GM23338 (cell line): ENCODE measurements at regions not wholly inside any gene's neighbourhood (a gene's known extent, or its start where the extent isn't known, plus 50 kb on each side); places are given as distances from the start of the nearest gene placed in this dataset.

Experiments
- ATAC-seq: fragments of 200-7000 bp; cut with Tn5 transposase; 3 replicates; pipeline ENCODE4 v1.9.1; 2020
- DNase-seq: peaks from one replicate; pipeline ENCODE4 v3.0.0-alpha.2; 2015; ENCODE audit warnings: low spot score
- H2AFZ ChIP-seq: fragments of 200-600 bp; sonication (generic); 2 replicates; pipeline ENCODE4 v1.8.0; 2016; ENCODE audit warnings: antibody characterized with exemption, mild to moderate bottlenecking, moderate library complexity
- H3F3A ChIP-seq: fragments of 200-600 bp; sonication (generic); replicated peaks from 2 replicates; pipeline ENCODE4 v1.8.0; 2017; ENCODE audit warnings: antibody characterized with exemption, mixed run types, low read depth
- H3K27ac ChIP-seq: fragments of 200-600 bp; sonication (generic); 2 replicates; pipeline ENCODE4 v1.6.1; 2016; ENCODE audit warnings: low read depth
- H3K27me3 ChIP-seq: fragments of 200-600 bp; sonication (generic); 2 replicates; pipeline ENCODE4 v1.8.0; 2016; ENCODE audit warnings: mild to moderate bottlenecking, mixed run types, moderate library complexity; ENCODE audit not compliant: insufficient read depth
- H3K36me3 ChIP-seq: fragments of 200-600 bp; sonication (generic); 2 replicates; pipeline ENCODE4 v1.8.0; 2016; ENCODE audit warnings: mild to moderate bottlenecking; ENCODE audit not compliant: insufficient read depth
- H3K4me1 ChIP-seq: fragments of 200-600 bp; sonication (generic); 2 replicates; pipeline ENCODE4 v1.8.0; 2016; ENCODE audit warnings: mild to moderate bottlenecking, moderate library complexity; ENCODE audit not compliant: insufficient read depth
- H3K4me2 ChIP-seq: fragments of 200-600 bp; sonication (generic); 2 replicates; pipeline ENCODE4 v1.7.1; 2017; ENCODE audit warnings: mixed run types
- H3K4me3 ChIP-seq: fragments of 200-600 bp; sonication (generic); 2 replicates; pipeline ENCODE4 v1.6.1; 2016; ENCODE audit warnings: mixed run types
- H3K79me2 ChIP-seq: fragments of 200-600 bp; sonication (generic); replicated peaks from 2 replicates; pipeline ENCODE4 v1.8.0; 2017; ENCODE audit warnings: mild to moderate bottlenecking; ENCODE audit not compliant: insufficient read depth
- H3K9me2 ChIP-seq: fragments of 200-600 bp; sonication (generic); 2 replicates; pipeline ENCODE4 v1.8.0; 2017; ENCODE audit not compliant: insufficient read depth
- H4K20me1 ChIP-seq: fragments of 200-600 bp; sonication (generic); replicated peaks from 2 replicates; pipeline ENCODE4 v1.8.0; 2017; ENCODE audit warnings: mild to moderate bottlenecking; ENCODE audit not compliant: insufficient read depth
- H3K27ac Mint-ChIP-seq: 2 replicates; pipeline ENCODE4 v1.8.0; 2020; ENCODE audit warnings: inconsistent platforms, mild to moderate bottlenecking, moderate library complexity, mixed read lengths
- H3K27me3 Mint-ChIP-seq: 3 replicates; pipeline ENCODE4 v1.8.0; 2022; ENCODE audit warnings: low read depth, mild to moderate bottlenecking, moderate library complexity, mixed read lengths, inconsistent platforms; ENCODE audit not compliant: insufficient read depth, poor library complexity
- H3K36me3 Mint-ChIP-seq: 3 replicates; pipeline ENCODE4 v1.8.0; 2021; ENCODE audit warnings: low read depth, mild to moderate bottlenecking, inconsistent platforms, moderate library complexity, mixed read lengths
- H3K4me1 Mint-ChIP-seq: 3 replicates; pipeline ENCODE4 v1.8.0; 2020; ENCODE audit warnings: mild to moderate bottlenecking, inconsistent platforms, mixed read lengths
- H3K4me3 Mint-ChIP-seq: 3 replicates; pipeline ENCODE4 v1.8.0; 2021; ENCODE audit warnings: moderate library complexity, mild to moderate bottlenecking, inconsistent platforms, mixed read lengths
- H3K9me3 Mint-ChIP-seq: 3 replicates; pipeline ENCODE4 v1.8.0; 2020; ENCODE audit warnings: moderate library complexity, mild to moderate bottlenecking, inconsistent platforms, mixed read lengths
- CREB1 ChIP-seq: fragments of 250-450 bp; sonication (Bioruptor Pico); IDR thresholded peaks from 2 replicates; pipeline ENCODE4 v1.5.0; 2020; ENCODE audit warnings: low read depth, mild to moderate bottlenecking, moderate library complexity
- EZH2 ChIP-seq: fragments of 200-600 bp; sonication (generic); IDR thresholded peaks from one replicate; pipeline ENCODE4 v1.8.0; 2017; ENCODE audit warnings: antibody characterized with exemption, mild to moderate bottlenecking, low read depth; ENCODE audit not compliant: unreplicated experiment
- EZH2phosphoT487 ChIP-seq: fragments of 200-600 bp; sonication (generic); IDR thresholded peaks from one replicate; pipeline ENCODE4 v1.8.1; 2018; ENCODE audit warnings: antibody characterized with exemption; ENCODE audit not compliant: unreplicated experiment
- JUNB ChIP-seq: IDR thresholded peaks from one replicate; pipeline ENCODE4 v1.6.1; 2016; ENCODE audit warnings: antibody characterized with exemption; ENCODE audit not compliant: unreplicated experiment
- NANOG ChIP-seq: IDR thresholded peaks from 2 replicates; pipeline ENCODE4 v1.6.1; 2016; ENCODE audit warnings: antibody characterized with exemption, borderline replicate concordance
- POLR2AphosphoS5 ChIP-seq: IDR thresholded peaks from 2 replicates; pipeline ENCODE4 v1.6.1; 2016; ENCODE audit warnings: antibody characterized with exemption, low read depth
- STAT1 ChIP-seq: IDR thresholded peaks from one replicate; pipeline ENCODE4 v1.6.1; 2016; ENCODE audit warnings: antibody characterized with exemption; ENCODE audit not compliant: unreplicated experiment
- ZNF114 ChIP-seq: fragments of 250-450 bp; sonication (Bioruptor Pico); IDR thresholded peaks from 2 replicates; pipeline ENCODE4 v1.5.0; 2020; ENCODE audit warnings: mild to moderate bottlenecking, moderate library complexity
- ZNF331 ChIP-seq: fragments of 250-450 bp; sonication (Bioruptor Pico); IDR thresholded peaks from 2 replicates; pipeline ENCODE4 v1.5.0; 2020; ENCODE audit warnings: low read depth, mild to moderate bottlenecking, moderate library complexity
- TF ChIP-seq, protein P1 (sequence below): IDR thresholded peaks from one replicate; pipeline ENCODE4 v1.6.1; 2018; ENCODE audit warnings: antibody characterized with exemption; ENCODE audit not compliant: unreplicated experiment
- TF ChIP-seq, protein P2 (sequence below), 2 experiments: fragments of 200-600 bp in 1 of 2; sonication (generic) in 1 of 2; conservative IDR thresholded peaks; 2 replicates each; pipeline versions ENCODE4 v1.5.1 to v1.6.1; 2016 to 2017; ENCODE audit warnings: antibody characterized with exemption in 2 of 2, low read depth in 2 of 2, mild to moderate bottlenecking in 2 of 2, moderate library complexity in 1 of 2
- TF ChIP-seq, protein P3 (sequence below): fragments of 250-450 bp; sonication (Bioruptor Pico); IDR thresholded peaks from 2 replicates; pipeline ENCODE4 v1.5.0; 2020; ENCODE audit warnings: mild to moderate bottlenecking, moderate library complexity
- TF ChIP-seq, protein P4 (sequence below): IDR thresholded peaks from 2 replicates; pipeline ENCODE4 v1.6.1; 2016; ENCODE audit warnings: antibody characterized with exemption

DNA sequence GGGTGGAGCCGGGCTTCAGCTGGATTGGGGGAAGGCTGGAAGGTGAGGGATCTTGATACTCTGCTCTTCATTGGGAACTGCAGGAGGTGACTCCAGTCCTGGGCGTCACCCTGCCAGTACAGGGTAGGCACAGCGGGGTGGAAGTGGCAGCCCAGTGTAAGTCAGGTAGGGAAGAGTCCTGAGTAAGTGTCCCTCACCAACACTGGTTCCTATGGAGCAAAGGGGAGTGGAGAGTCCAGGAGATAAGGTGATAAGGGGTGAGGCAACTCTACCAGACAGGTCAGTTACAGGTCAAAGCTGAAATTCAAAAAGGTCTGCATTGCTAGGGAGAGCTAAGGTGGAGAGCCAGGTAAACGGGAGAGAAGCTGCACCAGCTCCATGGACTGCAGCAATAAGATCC lies 145.6 kb upstream of the NFE2L3 start:
- Histone ChIP-seq H3K27ac (no peak overlapping the region), H3K9me2 (no peaks in the 10 kb centered on the region; the same call in 1 of the 2 replicates), H3K36me3 (peaks cover 6% of the 10 kb centered on the region; the same call in 1 of the 2 replicates), H3K4me1 (no peaks in the 10 kb centered on the region), H2AFZ (no peak overlapping the region), H3K79me2 (no peaks in the 10 kb centered on the region), H3F3A (peaks cover 14% of the 10 kb centered on the region), H4K20me1 (no peaks in the 10 kb centered on the region), H3K4me2 (no peak overlapping the region), H3K27me3 (no peaks in the 10 kb centered on the region), H3K4me3 (no peak overlapping the region)
- DNase-seq (no peak), ATAC-seq (no peak)
- Mint-ChIP-seq H3K9me3 (peaks cover 36% of the 10 kb centered on the region), H3K27ac (no peak overlapping the region), H3K27me3 (peaks cover 3% of the 10 kb centered on the region), H3K36me3 (peaks cover 19% of the 10 kb centered on the region), H3K4me1 (no peaks in the 10 kb centered on the region), H3K4me3 (no peak overlapping the region)
- TF ChIP-seq ZNF114 (no peak), ZNF331 (no peak), POLR2AphosphoS5 (no peak), JUNB (no peak), STAT1 (no peak), EZH2 (no peak), CREB1 (CRISPR knock-in tag) (no peak), EZH2phosphoT487 (no peak), NANOG (no peak)
- TF ChIP-seq, protein P1, sequence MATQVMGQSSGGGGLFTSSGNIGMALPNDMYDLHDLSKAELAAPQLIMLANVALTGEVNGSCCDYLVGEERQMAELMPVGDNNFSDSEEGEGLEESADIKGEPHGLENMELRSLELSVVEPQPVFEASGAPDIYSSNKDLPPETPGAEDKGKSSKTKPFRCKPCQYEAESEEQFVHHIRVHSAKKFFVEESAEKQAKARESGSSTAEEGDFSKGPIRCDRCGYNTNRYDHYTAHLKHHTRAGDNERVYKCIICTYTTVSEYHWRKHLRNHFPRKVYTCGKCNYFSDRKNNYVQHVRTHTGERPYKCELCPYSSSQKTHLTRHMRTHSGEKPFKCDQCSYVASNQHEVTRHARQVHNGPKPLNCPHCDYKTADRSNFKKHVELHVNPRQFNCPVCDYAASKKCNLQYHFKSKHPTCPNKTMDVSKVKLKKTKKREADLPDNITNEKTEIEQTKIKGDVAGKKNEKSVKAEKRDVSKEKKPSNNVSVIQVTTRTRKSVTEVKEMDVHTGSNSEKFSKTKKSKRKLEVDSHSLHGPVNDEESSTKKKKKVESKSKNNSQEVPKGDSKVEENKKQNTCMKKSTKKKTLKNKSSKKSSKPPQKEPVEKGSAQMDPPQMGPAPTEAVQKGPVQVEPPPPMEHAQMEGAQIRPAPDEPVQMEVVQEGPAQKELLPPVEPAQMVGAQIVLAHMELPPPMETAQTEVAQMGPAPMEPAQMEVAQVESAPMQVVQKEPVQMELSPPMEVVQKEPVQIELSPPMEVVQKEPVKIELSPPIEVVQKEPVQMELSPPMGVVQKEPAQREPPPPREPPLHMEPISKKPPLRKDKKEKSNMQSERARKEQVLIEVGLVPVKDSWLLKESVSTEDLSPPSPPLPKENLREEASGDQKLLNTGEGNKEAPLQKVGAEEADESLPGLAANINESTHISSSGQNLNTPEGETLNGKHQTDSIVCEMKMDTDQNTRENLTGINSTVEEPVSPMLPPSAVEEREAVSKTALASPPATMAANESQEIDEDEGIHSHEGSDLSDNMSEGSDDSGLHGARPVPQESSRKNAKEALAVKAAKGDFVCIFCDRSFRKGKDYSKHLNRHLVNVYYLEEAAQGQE, result no peak
- TF ChIP-seq, protein P2, sequence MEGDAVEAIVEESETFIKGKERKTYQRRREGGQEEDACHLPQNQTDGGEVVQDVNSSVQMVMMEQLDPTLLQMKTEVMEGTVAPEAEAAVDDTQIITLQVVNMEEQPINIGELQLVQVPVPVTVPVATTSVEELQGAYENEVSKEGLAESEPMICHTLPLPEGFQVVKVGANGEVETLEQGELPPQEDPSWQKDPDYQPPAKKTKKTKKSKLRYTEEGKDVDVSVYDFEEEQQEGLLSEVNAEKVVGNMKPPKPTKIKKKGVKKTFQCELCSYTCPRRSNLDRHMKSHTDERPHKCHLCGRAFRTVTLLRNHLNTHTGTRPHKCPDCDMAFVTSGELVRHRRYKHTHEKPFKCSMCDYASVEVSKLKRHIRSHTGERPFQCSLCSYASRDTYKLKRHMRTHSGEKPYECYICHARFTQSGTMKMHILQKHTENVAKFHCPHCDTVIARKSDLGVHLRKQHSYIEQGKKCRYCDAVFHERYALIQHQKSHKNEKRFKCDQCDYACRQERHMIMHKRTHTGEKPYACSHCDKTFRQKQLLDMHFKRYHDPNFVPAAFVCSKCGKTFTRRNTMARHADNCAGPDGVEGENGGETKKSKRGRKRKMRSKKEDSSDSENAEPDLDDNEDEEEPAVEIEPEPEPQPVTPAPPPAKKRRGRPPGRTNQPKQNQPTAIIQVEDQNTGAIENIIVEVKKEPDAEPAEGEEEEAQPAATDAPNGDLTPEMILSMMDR (conservative IDR thresholded peaks at IDR 0.05; ENCODE audit: low read depth in 2 of 2), result no peak
- TF ChIP-seq, protein P3, sequence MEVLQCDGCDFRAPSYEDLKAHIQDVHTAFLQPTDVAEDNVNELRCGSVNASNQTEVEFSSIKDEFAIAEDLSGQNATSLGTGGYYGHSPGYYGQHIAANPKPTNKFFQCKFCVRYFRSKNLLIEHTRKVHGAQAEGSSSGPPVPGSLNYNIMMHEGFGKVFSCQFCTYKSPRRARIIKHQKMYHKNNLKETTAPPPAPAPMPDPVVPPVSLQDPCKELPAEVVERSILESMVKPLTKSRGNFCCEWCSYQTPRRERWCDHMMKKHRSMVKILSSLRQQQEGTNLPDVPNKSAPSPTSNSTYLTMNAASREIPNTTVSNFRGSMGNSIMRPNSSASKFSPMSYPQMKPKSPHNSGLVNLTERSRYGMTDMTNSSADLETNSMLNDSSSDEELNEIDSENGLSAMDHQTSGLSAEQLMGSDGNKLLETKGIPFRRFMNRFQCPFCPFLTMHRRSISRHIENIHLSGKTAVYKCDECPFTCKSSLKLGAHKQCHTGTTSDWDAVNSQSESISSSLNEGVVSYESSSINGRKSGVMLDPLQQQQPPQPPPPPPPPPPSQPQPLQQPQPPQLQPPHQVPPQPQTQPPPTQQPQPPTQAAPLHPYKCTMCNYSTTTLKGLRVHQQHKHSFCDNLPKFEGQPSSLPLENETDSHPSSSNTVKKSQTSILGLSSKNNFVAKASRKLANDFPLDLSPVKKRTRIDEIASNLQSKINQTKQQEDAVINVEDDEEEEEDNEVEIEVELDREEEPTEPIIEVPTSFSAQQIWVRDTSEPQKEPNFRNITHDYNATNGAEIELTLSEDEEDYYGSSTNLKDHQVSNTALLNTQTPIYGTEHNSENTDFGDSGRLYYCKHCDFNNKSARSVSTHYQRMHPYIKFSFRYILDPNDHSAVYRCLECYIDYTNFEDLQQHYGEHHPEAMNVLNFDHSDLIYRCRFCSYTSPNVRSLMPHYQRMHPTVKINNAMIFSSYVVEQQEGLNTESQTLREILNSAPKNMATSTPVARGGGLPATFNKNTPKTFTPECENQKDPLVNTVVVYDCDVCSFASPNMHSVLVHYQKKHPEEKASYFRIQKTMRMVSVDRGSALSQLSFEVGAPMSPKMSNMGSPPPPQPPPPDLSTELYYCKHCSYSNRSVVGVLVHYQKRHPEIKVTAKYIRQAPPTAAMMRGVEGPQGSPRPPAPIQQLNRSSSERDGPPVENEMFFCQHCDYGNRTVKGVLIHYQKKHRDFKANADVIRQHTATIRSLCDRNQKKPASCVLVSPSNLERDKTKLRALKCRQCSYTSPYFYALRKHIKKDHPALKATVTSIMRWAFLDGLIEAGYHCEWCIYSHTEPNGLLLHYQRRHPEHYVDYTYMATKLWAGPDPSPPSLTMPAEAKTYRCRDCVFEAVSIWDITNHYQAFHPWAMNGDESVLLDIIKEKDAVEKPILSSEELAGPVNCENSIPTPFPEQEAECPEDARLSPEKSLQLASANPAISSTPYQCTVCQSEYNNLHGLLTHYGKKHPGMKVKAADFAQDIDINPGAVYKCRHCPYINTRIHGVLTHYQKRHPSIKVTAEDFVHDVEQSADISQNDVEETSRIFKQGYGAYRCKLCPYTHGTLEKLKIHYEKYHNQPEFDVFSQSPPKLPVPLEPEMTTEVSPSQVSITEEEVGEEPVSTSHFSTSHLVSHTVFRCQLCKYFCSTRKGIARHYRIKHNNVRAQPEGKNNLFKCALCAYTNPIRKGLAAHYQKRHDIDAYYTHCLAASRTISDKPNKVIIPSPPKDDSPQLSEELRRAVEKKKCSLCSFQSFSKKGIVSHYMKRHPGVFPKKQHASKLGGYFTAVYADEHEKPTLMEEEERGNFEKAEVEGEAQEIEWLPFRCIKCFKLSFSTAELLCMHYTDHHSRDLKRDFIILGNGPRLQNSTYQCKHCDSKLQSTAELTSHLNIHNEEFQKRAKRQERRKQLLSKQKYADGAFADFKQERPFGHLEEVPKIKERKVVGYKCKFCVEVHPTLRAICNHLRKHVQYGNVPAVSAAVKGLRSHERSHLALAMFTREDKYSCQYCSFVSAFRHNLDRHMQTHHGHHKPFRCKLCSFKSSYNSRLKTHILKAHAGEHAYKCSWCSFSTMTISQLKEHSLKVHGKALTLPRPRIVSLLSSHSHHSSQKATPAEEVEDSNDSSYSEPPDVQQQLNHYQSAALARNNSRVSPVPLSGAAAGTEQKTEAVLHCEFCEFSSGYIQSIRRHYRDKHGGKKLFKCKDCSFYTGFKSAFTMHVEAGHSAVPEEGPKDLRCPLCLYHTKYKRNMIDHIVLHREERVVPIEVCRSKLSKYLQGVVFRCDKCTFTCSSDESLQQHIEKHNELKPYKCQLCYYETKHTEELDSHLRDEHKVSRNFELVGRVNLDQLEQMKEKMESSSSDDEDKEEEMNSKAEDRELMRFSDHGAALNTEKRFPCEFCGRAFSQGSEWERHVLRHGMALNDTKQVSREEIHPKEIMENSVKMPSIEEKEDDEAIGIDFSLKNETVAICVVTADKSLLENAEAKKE (CRISPR knock-in tag), result no peak
- TF ChIP-seq, protein P4, sequence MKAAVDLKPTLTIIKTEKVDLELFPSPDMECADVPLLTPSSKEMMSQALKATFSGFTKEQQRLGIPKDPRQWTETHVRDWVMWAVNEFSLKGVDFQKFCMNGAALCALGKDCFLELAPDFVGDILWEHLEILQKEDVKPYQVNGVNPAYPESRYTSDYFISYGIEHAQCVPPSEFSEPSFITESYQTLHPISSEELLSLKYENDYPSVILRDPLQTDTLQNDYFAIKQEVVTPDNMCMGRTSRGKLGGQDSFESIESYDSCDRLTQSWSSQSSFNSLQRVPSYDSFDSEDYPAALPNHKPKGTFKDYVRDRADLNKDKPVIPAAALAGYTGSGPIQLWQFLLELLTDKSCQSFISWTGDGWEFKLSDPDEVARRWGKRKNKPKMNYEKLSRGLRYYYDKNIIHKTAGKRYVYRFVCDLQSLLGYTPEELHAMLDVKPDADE, result no peak
